Non-pigmented ciliary epithelial cell (primary cell): ENCODE measurements at regions not wholly inside any gene's neighbourhood (a gene's known extent, or its start where the extent isn't known, plus 50 kb on each side); places are given as distances from the start of the nearest gene placed in this dataset.

Experiments
- DNase-seq: peaks from one replicate; pipeline ENCODE4 v3.0.0-alpha.2; 2010; ENCODE audit warnings: low read depth

GRCh38 chr2:107627926-107628325, 198.8 kb upstream of the RGPD4 start:
- DNase-seq = no peak

- DNase-seq = peak; percentile 74
Measured at GRCh38 chr2:107633580-107634147, 193.0 kb upstream of the RGPD4 start.

GRCh38 chr2:107634172-107634571, 192.5 kb upstream of the RGPD4 start:
- DNase-seq = no peak

GRCh38 chr2:107635883-107636282, 190.8 kb upstream of the RGPD4 start:
- peak; percentile 13 for DNase-seq

- no peak for DNase-seq
Measured at GRCh38 chr2:107645586-107645985, 181.1 kb upstream of the RGPD4 start.

- DNase-seq = no peak
Measured at GRCh38 chr2:107648781-107649404, 177.8 kb upstream of the RGPD4 start.

GRCh38 chr2:107657049-107657448, 169.6 kb upstream of the RGPD4 start:
- no peak for DNase-seq

- no peak for DNase-seq
Measured at GRCh38 chr2:107663632-107664031, 163.1 kb upstream of the RGPD4 start.

GRCh38 chr2:107669335-107669734, 157.4 kb upstream of the RGPD4 start:
- DNase-seq = no peak

- DNase-seq = no peak
Measured at GRCh38 chr2:107681936-107682335, 144.8 kb upstream of the RGPD4 start.

GRCh38 chr2:107684421-107684820, 142.3 kb upstream of the RGPD4 start:
- DNase-seq = no peak

GRCh38 chr2:107685421-107685986, 141.2 kb upstream of the RGPD4 start:
- no peak for DNase-seq

- DNase-seq = no peak
Measured at GRCh38 chr2:107687073-107687472, 139.6 kb upstream of the RGPD4 start.

- DNase-seq = no peak
Measured at GRCh38 chr2:107688135-107688534, 138.6 kb upstream of the RGPD4 start.

- DNase-seq = no peak
Measured at GRCh38 chr2:107693604-107694003, 133.1 kb upstream of the RGPD4 start.

- DNase-seq = no peak
Measured at GRCh38 chr2:107694667-107695066, 132.0 kb upstream of the RGPD4 start.

GRCh38 chr2:107697385-107697784, 129.3 kb upstream of the RGPD4 start:
- DNase-seq = no peak

GRCh38 chr2:107698861-107699260, 127.8 kb upstream of the RGPD4 start:
- no peak for DNase-seq

GRCh38 chr2:107700073-107700472, 126.6 kb upstream of the RGPD4 start:
- DNase-seq = no peak

- DNase-seq = no peak
Measured at GRCh38 chr2:107711941-107712340, 114.8 kb upstream of the RGPD4 start.

- DNase-seq = no peak
Measured at GRCh38 chr2:107712857-107713256, 113.8 kb upstream of the RGPD4 start.

GRCh38 chr2:107717661-107718060, 109.0 kb upstream of the RGPD4 start:
- DNase-seq = no peak

- no peak for DNase-seq
Measured at GRCh38 chr2:107719141-107719540, 107.6 kb upstream of the RGPD4 start.

GRCh38 chr2:107719836-107720235, 106.9 kb upstream of the RGPD4 start:
- no peak for DNase-seq
